Skeletal muscle tissue (tissue), 3 donors: ENCODE measurements at regions not wholly inside any gene's neighbourhood (a gene's known extent, or its start where the extent isn't known, plus 50 kb on each side); places are given as distances from the start of the nearest gene placed in this dataset.
"Not testable (repeated sequence)": the region's sequence is repeated elsewhere in the genome, so short reads cannot be mapped to it uniquely, and the experiment has no call there.

ENCODE experiments used
- H3K27ac ChIP-seq: one replicate; pipeline ENCODE4 v1.7.0; 2013; ENCODE audit warnings: mild to moderate bottlenecking, low read depth, low read length, inconsistent platforms
- H3K27me3 ChIP-seq, 3 donors: one replicate each; pipeline ENCODE4 v1.7.0; 2013; ENCODE audit warnings: low read length in 3 of 3; ENCODE audit not compliant: control insufficient read depth in 3 of 3, insufficient read depth in 3 of 3
- H3K36me3 ChIP-seq, 3 donors: one replicate each; pipeline ENCODE4 v1.7.0; 2013; ENCODE audit warnings: low read length in 3 of 3; ENCODE audit not compliant: control insufficient read depth in 3 of 3, insufficient read depth in 3 of 3
- H3K4me1 ChIP-seq, 3 donors: one replicate each; pipeline ENCODE4 v1.7.0; 2013; ENCODE audit warnings: low read length in 3 of 3, mild to moderate bottlenecking in 3 of 3; ENCODE audit not compliant: control insufficient read depth in 3 of 3, insufficient read depth in 3 of 3
- H3K4me3 ChIP-seq, 3 donors: one replicate each; pipeline ENCODE4 v1.7.0; 2013; ENCODE audit warnings: low read length in 3 of 3
- H3K9ac ChIP-seq, 3 donors: one replicate each; pipeline ENCODE4 v1.7.0; 2013; ENCODE audit warnings: low read length in 3 of 3, mild to moderate bottlenecking in 3 of 3, moderate library complexity in 2 of 3, low read depth in 1 of 3
- H3K9me3 ChIP-seq, 3 donors: one replicate each; pipeline ENCODE4 v1.7.0; 2013; ENCODE audit warnings: low read length in 3 of 3; ENCODE audit not compliant: control insufficient read depth in 3 of 3
- donor health status: Osteomylitis.

DNA sequence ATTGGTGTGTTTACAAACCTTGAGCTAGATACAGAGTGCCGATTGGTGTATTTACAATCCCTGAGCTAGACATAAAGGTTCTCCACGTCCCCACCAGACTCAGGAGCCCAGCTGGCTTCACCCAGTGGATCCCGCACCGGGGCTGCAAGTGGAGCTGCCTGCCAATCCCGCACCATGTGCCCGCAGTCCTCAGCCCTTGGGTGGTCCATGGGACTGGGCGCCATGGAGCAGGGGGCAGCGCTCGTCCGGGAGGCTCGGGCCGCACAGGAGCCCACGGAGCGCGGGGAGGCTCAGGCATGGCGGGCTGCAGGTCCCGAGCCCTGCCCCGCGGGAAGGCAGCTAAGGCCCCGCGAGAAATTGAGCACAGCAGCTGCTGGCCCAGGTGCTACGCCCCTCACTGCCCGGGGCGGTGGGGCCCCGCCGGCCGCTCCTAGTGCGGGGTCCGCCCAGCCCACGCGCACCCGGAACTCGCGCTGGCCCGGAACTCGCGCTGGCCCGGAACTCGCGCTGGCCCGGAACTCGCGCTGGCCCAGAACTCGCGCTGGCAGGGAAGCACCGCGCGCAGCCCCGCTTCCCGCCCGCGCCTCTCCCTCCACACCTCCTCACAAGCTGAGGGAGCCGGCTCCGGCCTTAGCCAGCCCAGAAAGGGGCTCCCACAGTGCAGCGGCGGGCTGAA is 342.2 kb downstream of the RFPL4B start:
- H3K36me3 ChIP-seq, H3K4me1 ChIP-seq, H3K27ac ChIP-seq, H3K27me3 ChIP-seq, H3K9me3 ChIP-seq, H3K4me3 ChIP-seq, H3K9ac ChIP-seq: not testable (repeated sequence)

DNA sequence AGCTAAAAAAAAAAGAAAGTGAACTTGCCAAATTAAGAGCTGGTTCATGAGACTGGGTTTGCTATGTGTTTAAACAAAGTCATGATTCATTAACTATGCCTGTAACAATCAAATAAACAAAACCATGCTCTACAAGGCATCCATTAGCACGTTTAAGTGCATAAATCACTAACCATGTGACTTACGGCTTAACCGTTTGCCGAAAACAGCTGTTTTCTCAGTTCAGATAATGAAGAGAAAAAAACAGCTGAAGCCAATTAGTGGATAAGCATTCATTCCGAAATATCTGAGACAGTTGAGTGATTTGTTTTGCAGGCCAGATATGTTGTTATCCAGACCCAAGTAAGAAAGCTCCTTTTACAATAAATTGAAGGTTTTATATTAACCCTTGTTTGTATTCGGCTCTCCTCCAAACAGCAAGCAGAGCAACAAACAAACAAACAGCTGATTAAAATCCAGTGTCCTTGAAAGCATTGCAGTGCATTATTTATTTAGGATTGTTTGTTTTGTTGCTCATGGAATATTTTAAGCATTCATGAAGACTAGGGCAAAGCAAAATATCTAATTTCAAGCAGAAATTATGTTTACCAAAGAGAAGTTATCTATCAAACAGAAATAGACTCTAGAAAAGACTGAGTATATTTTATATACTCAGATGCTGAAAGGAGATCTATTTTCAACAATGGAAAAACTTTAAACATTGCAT is 343.5 kb downstream of the RFPL4B start:
- no peaks in the 10 kb centered on the region for H3K9me3 ChIP-seq
- no peaks in the 10 kb centered on the region for H3K36me3 ChIP-seq
- H3K4me3 ChIP-seq: peak overlapping the region in 1 of 3 donors; percentile 31
- no peak overlapping the region for H3K9ac ChIP-seq
- H3K27me3 ChIP-seq: no peaks in the 10 kb centered on the region
- no peak overlapping the region for H3K27ac ChIP-seq
- no peaks in the 10 kb centered on the region for H3K4me1 ChIP-seq

DNA sequence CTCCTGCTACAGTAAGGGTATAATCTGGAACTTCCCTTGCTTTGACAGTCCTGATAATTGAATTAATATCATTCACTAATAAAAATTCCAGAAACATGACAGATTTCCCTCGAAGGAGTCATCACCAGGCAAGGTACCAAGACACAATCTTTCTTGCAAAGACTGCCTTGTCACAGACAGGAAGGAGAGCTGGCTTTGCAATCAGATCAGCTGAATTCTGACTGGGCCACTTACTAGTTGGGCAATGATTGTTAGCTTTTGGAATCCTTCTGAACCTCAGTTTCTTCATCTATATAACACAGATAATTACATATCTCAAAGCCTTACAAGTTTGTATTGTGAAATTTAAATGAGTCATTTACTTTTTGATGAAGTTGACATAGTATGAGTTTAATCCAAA is 344.2 kb downstream of the RFPL4B start:
- H3K9ac ChIP-seq: no peak overlapping the region
- H3K36me3 ChIP-seq: no peaks in the 10 kb centered on the region
- H3K27ac ChIP-seq: no peak overlapping the region
- no peak overlapping the region for H3K4me3 ChIP-seq
- H3K4me1 ChIP-seq: no peaks in the 10 kb centered on the region
- H3K27me3 ChIP-seq: no peaks in the 10 kb centered on the region
- H3K9me3 ChIP-seq: no peaks in the 10 kb centered on the region

GRCh38 chr6:112695001-112695400 is 347.9 kb downstream of the RFPL4B start:
- Histone ChIP-seq H3K4me3 (no peak overlapping the region), H3K9ac (no peak overlapping the region), H3K4me1 (no peaks in the 10 kb centered on the region), H3K27me3 (no peaks in the 10 kb centered on the region), H3K36me3 (no peaks in the 10 kb centered on the region), H3K9me3 (no peaks in the 10 kb centered on the region), H3K27ac (no peak overlapping the region)

DNA sequence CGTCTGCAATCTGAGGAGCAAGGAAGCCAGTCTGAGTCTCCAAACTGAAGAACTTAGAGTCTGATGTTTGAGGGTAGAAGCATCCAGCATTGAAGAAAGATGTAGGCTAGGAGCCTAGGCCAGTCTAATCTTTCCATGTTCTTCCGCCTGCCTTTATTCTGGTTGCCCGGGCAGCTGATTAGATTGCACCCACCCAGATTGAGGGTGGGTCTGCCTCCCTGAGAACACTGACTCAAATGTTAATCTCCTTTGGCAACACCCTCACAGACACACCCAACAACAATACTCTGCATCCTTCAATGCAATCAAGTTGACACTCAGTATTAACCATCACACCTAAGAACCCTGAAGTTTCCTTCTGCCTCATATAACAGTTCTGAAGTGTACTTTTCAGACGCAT is 350.1 kb downstream of the RFPL4B start:
- no peak overlapping the region for H3K9ac ChIP-seq
- no peaks in the 10 kb centered on the region for H3K9me3 ChIP-seq
- no peak overlapping the region for H3K27ac ChIP-seq
- no peaks in the 10 kb centered on the region for H3K4me1 ChIP-seq
- H3K27me3 ChIP-seq: no peaks in the 10 kb centered on the region
- H3K4me3 ChIP-seq: no peak overlapping the region
- H3K36me3 ChIP-seq: no peaks in the 10 kb centered on the region

GRCh38 chr6:112701201-112701600 is 354.1 kb downstream of the RFPL4B start:
- no peak overlapping the region for H3K27ac ChIP-seq
- no peaks in the 10 kb centered on the region for H3K36me3 ChIP-seq
- H3K9me3 ChIP-seq: no peaks in the 10 kb centered on the region
- H3K27me3 ChIP-seq: no peaks in the 10 kb centered on the region
- no peak overlapping the region for H3K4me3 ChIP-seq
- H3K4me1 ChIP-seq: no peaks in the 10 kb centered on the region
- no peak overlapping the region for H3K9ac ChIP-seq

DNA sequence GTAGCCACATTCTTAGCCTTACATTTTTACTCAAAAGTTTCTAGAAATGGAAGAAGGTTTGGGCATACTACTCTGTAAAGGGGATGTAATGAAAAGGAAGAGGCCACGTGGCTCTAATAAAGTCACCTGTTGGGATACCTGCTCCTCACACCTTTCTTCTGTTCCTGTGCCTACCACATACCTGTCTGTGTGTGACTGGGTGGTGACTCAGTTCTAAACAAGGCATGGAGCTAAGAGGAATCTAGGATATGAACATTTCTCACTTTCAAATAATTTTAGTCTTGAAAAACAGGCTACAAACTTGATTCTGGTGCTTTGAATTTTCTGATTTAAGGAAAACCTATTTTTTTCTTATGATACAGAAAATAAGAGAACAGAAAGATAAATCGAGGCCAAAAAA is 363.6 kb downstream of the RFPL4B start:
- Histone ChIP-seq H3K27me3 (no peaks in the 10 kb centered on the region), H3K4me1 (no peaks in the 10 kb centered on the region), H3K9me3 (no peaks in the 10 kb centered on the region), H3K4me3 (no peak overlapping the region), H3K9ac (no peak overlapping the region), H3K27ac (no peak overlapping the region), H3K36me3 (no peaks in the 10 kb centered on the region)

DNA sequence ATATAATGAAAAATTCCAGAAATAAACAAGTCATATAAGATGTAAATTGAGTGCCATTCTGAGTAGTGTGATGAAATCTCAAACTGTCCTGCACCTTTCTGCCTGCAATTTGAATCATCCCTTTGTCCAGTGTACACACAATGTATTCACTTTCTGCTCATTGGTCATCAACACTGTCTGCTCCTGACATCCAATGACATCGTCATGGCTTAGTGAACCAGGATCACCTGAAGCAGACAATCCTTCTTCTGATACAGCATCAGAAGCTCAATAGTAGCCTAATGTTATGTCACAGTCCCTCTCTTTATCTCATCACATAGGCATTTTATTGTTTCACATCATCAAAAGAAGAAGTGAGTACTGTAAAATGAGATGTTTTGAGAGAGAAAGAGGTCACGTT is 366.3 kb downstream of the RFPL4B start:
- H3K36me3 ChIP-seq: no peaks in the 10 kb centered on the region
- no peak overlapping the region for H3K27ac ChIP-seq
- no peak overlapping the region for H3K9ac ChIP-seq
- H3K9me3 ChIP-seq: no peaks in the 10 kb centered on the region
- no peak overlapping the region for H3K4me3 ChIP-seq
- H3K4me1 ChIP-seq: no peaks in the 10 kb centered on the region
- no peaks in the 10 kb centered on the region for H3K27me3 ChIP-seq

DNA sequence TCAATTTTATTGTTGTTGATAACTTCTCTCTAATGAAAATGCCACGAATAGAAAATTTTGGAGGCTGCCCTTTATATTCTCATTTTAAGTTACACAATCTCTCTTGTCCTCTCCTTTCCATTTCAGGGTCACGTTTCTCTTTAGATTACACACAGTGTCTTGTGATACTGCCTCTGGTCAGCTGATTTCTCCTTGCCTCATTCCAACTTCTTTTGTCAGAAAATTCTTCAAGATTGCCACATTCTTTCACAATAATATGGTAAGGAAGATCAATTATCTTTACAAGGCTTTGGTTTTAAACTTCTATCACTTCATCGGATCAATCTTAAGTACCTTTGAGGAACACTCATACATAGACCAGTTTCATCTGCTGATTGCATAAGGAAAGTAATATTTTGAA is 370.3 kb downstream of the RFPL4B start:
- H3K4me1 ChIP-seq: no peaks in the 10 kb centered on the region
- H3K9me3 ChIP-seq: no peaks in the 10 kb centered on the region
- no peaks in the 10 kb centered on the region for H3K36me3 ChIP-seq
- H3K9ac ChIP-seq: no peak overlapping the region
- H3K4me3 ChIP-seq: no peak overlapping the region
- no peaks in the 10 kb centered on the region for H3K27me3 ChIP-seq
- H3K27ac ChIP-seq: no peak overlapping the region

DNA sequence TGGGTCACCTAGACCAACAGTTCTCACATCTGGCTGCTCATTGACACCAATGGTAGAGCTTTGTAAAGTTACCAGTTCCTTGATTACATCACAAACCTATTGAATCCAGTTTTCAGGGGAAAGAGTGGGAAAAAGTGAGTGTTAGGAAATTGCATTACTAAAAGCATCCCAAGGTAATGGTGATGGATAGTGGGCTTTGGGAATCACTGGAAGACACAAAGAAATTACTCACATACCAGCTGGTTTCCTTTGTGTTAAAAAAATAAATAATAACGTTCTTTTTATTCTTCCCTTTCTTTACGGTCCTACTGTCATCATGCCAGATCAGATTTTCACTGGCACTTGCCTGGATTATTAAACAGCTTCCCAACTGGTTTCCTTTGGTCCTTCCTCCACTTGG is 370.7 kb downstream of the RFPL4B start:
- no peaks in the 10 kb centered on the region for H3K9me3 ChIP-seq
- no peaks in the 10 kb centered on the region for H3K4me1 ChIP-seq
- no peak overlapping the region for H3K27ac ChIP-seq
- H3K27me3 ChIP-seq: no peaks in the 10 kb centered on the region
- H3K4me3 ChIP-seq: no peak overlapping the region
- no peaks in the 10 kb centered on the region for H3K36me3 ChIP-seq
- no peak overlapping the region for H3K9ac ChIP-seq
